ENCODE measurements at regions not wholly inside any gene's neighbourhood (a gene's known extent, or its start where the extent isn't known, plus 50 kb on each side); places are given as distances from the start of the nearest gene placed in this dataset.

DNA sequence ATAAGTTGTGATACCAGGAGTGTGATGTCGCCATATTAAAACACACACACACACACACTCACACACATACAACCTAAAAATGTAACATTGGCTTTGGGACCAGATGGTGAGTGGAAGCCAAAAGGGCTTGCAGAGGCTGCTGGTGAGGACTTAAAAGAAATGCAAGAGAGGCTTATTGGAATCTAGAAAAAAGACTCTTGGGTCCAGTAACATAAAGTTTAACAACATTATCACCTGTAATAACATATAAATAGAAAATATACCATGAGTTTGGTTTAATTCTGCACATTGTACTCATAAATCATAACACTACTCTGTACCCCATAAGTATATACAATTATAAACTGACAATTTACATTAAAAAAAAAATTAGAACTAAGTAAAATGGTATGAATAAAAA is 74.4 kb upstream of the MYCN start:
- DNase-seq (ENCODE audit: low read depth) = no peak

DNA sequence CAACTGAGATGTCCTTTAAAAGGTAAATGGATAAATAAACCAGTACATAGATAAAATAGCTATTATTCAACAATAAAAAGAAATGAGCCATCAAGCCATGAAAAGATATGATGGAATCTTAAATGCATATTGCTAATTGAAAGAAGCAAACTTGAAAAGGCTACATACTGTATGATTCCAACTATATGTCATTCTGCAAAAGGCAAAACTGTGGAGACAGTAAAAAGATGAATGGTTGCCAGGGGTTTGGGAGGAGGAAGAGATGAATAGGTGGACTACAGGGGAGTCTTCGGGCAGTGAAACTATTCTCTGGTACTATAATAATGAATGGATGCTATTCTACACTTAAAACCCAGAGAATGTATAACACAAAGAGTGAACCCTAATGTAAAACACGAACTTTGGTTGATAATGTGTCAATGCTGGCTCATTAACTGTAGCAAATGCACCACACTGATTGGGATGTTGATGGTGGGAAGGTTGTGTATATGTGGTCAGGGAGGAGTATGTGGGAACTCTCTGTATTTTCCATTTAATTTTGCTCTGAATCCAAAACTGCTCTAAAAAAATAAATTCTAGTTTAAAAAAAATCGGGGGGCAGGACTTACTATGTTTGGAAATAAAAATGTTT is 73.7 kb upstream of the MYCN start:
- no peak for DNase-seq (ENCODE audit: low read depth)

GRCh38 chr2:15867194-15868171 is 72.9 kb upstream of the MYCN start:
- DNase-seq (ENCODE audit: low read depth) = no peak

DNA sequence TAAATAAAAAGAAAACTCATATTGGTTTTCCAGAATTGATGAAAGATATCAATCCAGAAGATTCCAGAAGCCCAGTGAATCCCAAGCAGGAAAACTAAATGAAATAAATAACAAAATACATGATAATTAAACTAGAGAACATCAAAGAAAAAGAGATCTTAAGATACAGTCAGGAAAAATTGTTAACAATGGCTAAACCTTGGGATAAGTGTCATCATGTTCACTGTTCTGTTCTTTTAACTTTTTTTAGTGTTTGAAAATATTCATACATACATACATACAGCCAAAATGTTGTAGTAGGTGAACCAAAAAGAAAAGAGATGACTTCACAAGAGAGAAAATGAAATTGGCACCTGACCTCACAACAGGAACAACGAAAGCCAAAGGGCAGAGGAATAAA is 72.2 kb upstream of the MYCN start:
- DNase-seq (ENCODE audit: low read depth) = no peak

DNA sequence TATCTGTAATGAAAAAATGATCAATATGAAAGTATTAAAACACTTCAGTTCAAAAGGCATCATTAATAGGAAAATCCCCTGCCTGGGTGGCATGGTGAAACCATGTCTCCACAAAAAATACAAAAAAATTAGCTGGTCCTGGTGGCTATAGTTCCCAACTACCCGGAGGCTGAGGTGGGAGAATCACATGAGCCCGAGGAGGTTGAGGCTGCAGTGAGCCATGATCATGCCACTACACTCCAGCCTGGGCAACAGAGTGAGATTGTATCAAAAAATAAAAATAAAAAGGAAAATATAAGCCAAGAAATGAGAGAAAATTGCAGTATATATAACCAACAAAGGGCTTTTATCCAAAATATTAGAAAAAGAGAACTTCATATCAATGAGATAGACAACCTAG is 71.6 kb upstream of the MYCN start:
- no peak for DNase-seq (ENCODE audit: low read depth)

DNA sequence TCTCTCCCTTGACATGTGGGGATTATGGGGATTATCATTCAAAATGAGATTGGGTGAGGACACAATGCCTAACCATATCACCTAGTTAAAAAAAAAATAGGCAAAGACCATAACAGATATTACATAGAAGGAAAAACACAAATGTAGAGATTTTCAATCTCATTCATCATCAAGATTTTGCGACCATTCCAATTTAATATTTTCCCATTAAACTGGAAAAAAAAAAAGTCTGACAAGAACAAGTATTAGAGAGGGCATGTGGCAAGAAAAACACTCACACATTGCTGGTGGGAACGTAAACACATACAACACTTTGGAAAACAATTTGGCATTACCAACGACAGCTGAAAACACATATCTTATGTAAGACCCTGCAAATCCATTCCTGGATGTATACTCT is 71.0 kb upstream of the MYCN start:
- DNase-seq (ENCODE audit: low read depth) = no peak

DNA sequence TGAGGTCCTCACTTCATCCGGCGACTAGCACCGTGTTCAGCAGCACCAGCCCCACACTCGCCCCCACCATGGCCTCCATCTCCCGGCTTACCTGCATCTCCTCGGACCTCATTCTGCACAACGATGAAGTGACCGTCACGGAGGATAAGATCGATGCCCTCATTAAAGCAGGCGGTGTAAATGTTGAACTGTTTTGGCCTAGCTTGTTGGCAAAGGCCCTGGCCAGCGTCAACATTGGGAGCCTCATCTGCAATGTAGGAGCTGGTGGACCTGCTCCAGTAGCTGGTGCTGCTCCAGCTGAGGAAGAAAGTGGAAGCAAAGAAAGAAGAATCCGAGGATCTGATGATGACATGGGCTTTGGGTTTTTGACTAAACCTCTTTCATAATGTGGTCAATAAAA is 70.5 kb upstream of the MYCN start:
- DNase-seq (ENCODE audit: low read depth) = no peak

DNA sequence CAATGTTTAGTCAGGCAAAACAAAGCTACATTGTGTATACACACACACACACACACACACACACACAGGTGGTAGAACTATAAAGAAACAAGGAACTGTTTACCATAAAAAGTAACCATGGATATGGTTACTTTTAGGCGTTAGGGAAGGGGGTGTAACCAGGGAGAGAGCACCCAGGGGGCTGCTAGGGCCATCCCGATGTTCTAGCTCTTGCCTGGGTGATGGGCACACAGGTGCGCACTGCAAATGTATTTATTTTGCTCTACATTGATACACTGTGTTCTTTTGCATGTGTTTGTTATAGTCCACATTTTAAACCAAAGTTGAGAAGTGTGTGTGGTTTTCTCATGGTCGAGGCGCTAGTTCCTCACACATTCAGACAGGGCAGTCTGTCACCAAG is 69.8 kb upstream of the MYCN start:
- DNase-seq (ENCODE audit: low read depth) = no peak

DNA sequence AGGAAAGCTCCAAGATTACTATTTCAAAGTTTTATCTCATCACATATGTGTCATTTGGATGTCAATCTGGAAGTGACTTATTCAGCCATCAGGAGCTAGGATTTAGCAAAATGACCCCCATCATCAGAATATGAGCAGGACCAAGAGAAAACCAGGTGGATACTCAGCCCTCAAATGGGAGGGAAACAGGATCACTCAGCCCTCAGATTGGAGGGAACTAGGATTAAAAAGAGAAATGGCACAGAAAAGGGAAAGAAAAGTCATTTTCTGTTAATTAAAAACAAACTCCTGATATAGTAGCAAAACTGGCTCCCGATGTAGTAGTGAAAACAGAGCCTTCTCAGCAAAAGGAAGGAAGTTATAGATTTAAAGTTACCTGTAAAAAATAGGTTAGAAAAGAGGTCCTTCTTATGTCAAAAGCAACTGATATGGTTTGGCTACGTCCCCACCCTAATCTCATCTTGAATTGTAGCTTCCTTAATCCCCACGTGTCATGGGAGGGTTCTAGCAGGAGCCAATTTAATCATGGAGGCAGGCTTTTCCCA is 69.0 kb upstream of the MYCN start:
- no peak for DNase-seq (ENCODE audit: low read depth)

GRCh38 chr2:15872854-15873253 is 67.5 kb upstream of the MYCN start:
- DNase-seq (ENCODE audit: low read depth) = no peak

- no peak for DNase-seq (ENCODE audit: low read depth)
Measured at GRCh38 chr2:15874321-15874720, 66.0 kb upstream of the MYCN start.

GRCh38 chr2:15874854-15875804 is 65.2 kb upstream of the MYCN start:
- DNase-seq (ENCODE audit: low read depth) = no peak

GRCh38 chr2:15875969-15876705 is 64.2 kb upstream of the MYCN start:
- no peak for DNase-seq (ENCODE audit: low read depth)

GRCh38 chr2:15880226-15881119 is 59.9 kb upstream of the MYCN start:
- no peak for DNase-seq (ENCODE audit: low read depth)

- DNase-seq (ENCODE audit: low read depth) = no peak
Measured at GRCh38 chr2:15881120-15881433, 59.3 kb upstream of the MYCN start.

- no peak for DNase-seq (ENCODE audit: low read depth)
Measured at GRCh38 chr2:15881676-15882075, 58.7 kb upstream of the MYCN start.

DNA sequence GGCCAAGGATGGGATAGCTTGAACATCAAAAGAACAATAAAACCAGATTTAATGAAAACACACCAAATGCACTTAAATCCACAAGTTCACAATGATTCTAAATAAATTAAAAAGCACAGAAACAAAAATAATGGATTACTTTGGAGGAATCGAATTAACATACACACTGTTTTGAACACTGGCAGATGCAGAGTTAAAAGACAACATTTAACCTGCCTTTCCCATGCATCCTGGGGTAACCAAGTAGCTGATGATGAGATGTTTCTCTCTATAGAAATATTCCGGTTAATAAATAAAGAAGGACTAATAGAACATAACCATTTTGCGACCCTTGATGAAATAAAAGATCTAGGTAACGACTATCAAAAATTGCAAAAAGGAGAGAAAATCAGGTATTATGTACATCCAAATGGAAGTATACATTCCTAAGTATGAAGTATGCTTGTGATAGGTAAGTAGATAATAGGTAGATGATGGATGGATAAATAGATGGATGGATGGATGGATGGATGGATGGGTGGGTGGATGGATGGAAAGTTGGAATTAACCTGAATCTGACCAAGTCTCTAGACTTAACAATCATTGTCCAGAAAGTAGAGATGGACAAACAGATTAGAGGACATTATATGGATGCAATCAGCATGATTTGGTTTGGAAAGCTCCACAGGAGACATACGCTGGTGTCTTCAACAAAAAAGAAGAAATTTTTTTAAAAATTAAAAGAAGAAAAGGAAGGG is 57.4 kb upstream of the MYCN start:
- DNase-seq (ENCODE audit: low read depth) = no peak

DNA sequence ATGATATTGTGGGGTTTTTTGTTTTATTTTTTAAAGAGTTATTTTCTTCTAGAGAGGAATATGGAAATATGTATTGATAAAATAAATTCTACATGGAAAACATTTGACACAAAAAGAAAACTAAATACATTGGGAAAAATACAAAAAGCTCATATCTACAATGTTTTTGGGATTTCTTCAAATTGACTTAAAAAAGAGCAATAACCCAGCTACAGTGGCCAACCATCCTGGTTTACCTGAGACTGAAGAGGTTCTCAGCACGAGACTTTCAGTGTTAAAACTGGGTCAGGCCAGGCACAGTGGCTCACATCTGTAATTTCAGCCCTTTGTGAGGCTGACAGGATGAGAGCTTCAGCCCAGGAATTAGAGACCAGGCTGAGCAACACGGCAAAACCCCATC is 56.7 kb upstream of the MYCN start:
- DNase-seq (ENCODE audit: low read depth) = no peak

- no peak for DNase-seq (ENCODE audit: low read depth)
Measured at GRCh38 chr2:15884790-15885189, 55.6 kb upstream of the MYCN start.

DNA sequence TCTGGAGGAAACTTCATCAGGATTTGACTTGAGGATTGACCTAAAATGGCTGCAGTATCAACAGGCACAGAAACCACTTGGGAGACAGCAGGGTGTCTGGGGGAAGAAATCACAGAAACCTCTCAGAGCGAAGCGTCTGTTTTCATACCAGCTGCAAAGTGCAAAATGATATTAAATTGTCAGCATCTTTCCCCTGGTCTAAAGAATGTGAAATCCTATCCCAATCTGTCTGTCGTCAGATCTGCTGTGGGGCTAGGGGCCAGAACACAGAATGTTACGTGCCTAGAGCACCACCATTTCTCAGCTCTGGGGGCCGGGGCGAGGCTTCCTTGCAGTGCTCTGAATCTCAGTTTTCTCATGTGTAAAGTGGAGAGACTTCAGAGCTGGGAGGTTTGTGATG is 54.1 kb upstream of the MYCN start:
- DNase-seq (ENCODE audit: low read depth) = no peak
